Psoas muscle (tissue), 7 donors: ENCODE measurements at regions not wholly inside any gene's neighbourhood (a gene's known extent, or its start where the extent isn't known, plus 50 kb on each side); places are given as distances from the start of the nearest gene placed in this dataset.

Experiments used
- ATAC-seq, 4 donors: fragments of 200-7000 bp; cut with Tn5 transposase; one replicate each; pipeline ENCODE4 v1.9.1; 2020; ENCODE audit warnings: moderate library complexity in 3 of 4, mild to moderate bottlenecking in 2 of 4
- DNase-seq, 2 donors: peaks; one replicate each; pipeline ENCODE4 v3.0.0-alpha.2; 2020
- H3K27ac ChIP-seq: fragments of 200-600 bp; one replicate; pipeline ENCODE4 v1.8.0; 2022
- H3K27me3 ChIP-seq, 3 donors: fragments of 200-600 bp in 1 of 3; one replicate each; pipeline versions ENCODE4 v1.6.1 to v1.8.0; 2013 to 2022; ENCODE audit warnings: low read length in 2 of 3, mild to moderate bottlenecking in 2 of 3, moderate library complexity in 1 of 3; ENCODE audit not compliant: insufficient read depth in 3 of 3
- H3K36me3 ChIP-seq, 2 donors: fragments of 200-600 bp in 1 of 2; one replicate each; pipeline versions ENCODE4 v1.6.1 to v1.8.0; 2013 to 2022; ENCODE audit warnings: low read depth in 1 of 2, mild to moderate bottlenecking in 1 of 2, moderate library complexity in 1 of 2; ENCODE audit not compliant: insufficient read depth in 1 of 2
- H3K4me1 ChIP-seq: fragments of 200-600 bp; one replicate; pipeline ENCODE4 v1.8.0; 2022
- H3K4me3 ChIP-seq: fragments of 200-600 bp; one replicate; pipeline ENCODE4 v1.8.0; 2022; ENCODE audit warnings: mild to moderate bottlenecking
- H3K9me3 ChIP-seq: fragments of 200-600 bp; one replicate; pipeline ENCODE4 v1.8.0; 2022
- CTCF ChIP-seq: fragments of 200-600 bp; IDR thresholded peaks from one replicate; pipeline ENCODE4 v1.8.0; 2022; ENCODE audit warnings: antibody characterized with exemption
- WGBS, 3 donors: extraction: QIAGEN DNeasy Blood & Tissue Kit; methylation state at CpG; one replicate each; pipeline versions ENCODE4 v1.1.6 to v1.1.7; 2013; 5-methylcytosine and 5-hydroxymethylcytosine counted together
- intact Hi-C, 2 donors: fragments of 100-400 bp; cut with DNase I; formaldehyde crosslinking; loops; one replicate each; pipeline versions ENCODE4 v1.11.0 to v1.14.2; 2022
- donor health status: healthy with polysubstance abuse.
- donor health status: DM: no; HTN: no; CAD: no; lungs with moderate emphysema.
- donor health status: Bipolar disorder and iron deficiency.
- donor health status: healthy.
- donor health status: DM: yes; HTN: yes; CAD: no.
- donor health status: DM: no; HTN: no; CAD: no.
- donor health status: DM: yes; HTN: yes; CAD: no.

GRCh38 chr13:26980099-26981031 lies 191.2 kb downstream of the USP12 start:
- 77 to 83% (median 82%) methylated on average over 18 of the region's 18 CpGs for WGBS, 3 donors
- Histone ChIP-seq H3K27ac (no peak overlapping the region), H3K36me3 (no peaks in the 10 kb centered on the region), H3K4me3 (no peak overlapping the region), H3K9me3 (no peaks in the 10 kb centered on the region), H3K27me3 (peaks cover 0 to 8% (median 0%) of the 10 kb centered on the region in 3 donors), H3K4me1 (no peaks in the 10 kb centered on the region)
- TF ChIP-seq CTCF, result no peak
- DNase-seq, result no peak
- ATAC-seq, result no peak
- intact Hi-C loops, result loop anchor here (10.0 kb wide), 5 partner anchors 194 to 1004 kb away; partner anchors contain the start of genes URAD (in 1 of the 2) and USP12 (in 1 of the 2)

- Histone ChIP-seq H3K27ac (no peak overlapping the region), H3K36me3 (no peaks in the 10 kb centered on the region), H3K4me3 (no peak overlapping the region), H3K4me1 (no peaks in the 10 kb centered on the region), H3K27me3 (peaks cover 0 to 12% (median 0%) of the 10 kb centered on the region in 3 donors), H3K9me3 (no peaks in the 10 kb centered on the region)
- intact Hi-C loops, result no loop called here
- no peak for ATAC-seq
- TF ChIP-seq CTCF, result no peak
- 74 to 87% (median 83%) methylated on average over 8 of the region's 8 CpGs for WGBS, 3 donors
- DNase-seq, result no peak
Measured at GRCh38 chr13:26979334-26979733, 192.3 kb downstream of the USP12 start.

GRCh38 chr13:26978081-26978860 lies 193.3 kb downstream of the USP12 start:
- DNase-seq, result no peak
- Histone ChIP-seq H3K4me1 (no peaks in the 10 kb centered on the region), H3K27me3 (peaks cover 0 to 14% (median 0%) of the 10 kb centered on the region in 3 donors), H3K36me3 (no peaks in the 10 kb centered on the region), H3K27ac (no peak overlapping the region), H3K4me3 (no peak overlapping the region), H3K9me3 (no peaks in the 10 kb centered on the region)
- WGBS, 3 donors, result 71 to 76% (median 72%) methylated on average over 12 of the region's 12 CpGs
- ATAC-seq, result no peak
- TF ChIP-seq CTCF, result no peak
- intact Hi-C loops, result no loop called here

GRCh38 chr13:26977541-26977940 lies 194.1 kb downstream of the USP12 start:
- WGBS, 3 donors, result 50 to 70% (median 52%) methylated on average over 11 of the region's 11 CpGs
- H3K4me1 ChIP-seq, result no peaks in the 10 kb centered on the region
- TF ChIP-seq CTCF, result no peak
- intact Hi-C loops, result no loop called here
- no peak for DNase-seq
- H3K27me3 ChIP-seq, result peaks cover 0 to 14% (median 0%) of the 10 kb centered on the region in 3 donors
- H3K27ac ChIP-seq, result no peak overlapping the region
- H3K36me3 ChIP-seq, result no peaks in the 10 kb centered on the region
- no peaks in the 10 kb centered on the region for H3K9me3 ChIP-seq
- no peak overlapping the region for H3K4me3 ChIP-seq
- no peak for ATAC-seq
